ENCODE measurements at regions not wholly inside any gene's neighbourhood (a gene's known extent, or its start where the extent isn't known, plus 50 kb on each side); places are given as distances from the start of the nearest gene placed in this dataset.

GRCh38 chr1:222165629-222166028 is 382.3 kb downstream of the HHIPL2 start:
- intact Hi-C loops (cut with DNase I; ENCODE audit: low total_unique reads) = no loop called here
- no peak for TF ChIP-seq POLR2A (IDR thresholded peaks at IDR 0.05)
- TF ChIP-seq, protein P1, sequence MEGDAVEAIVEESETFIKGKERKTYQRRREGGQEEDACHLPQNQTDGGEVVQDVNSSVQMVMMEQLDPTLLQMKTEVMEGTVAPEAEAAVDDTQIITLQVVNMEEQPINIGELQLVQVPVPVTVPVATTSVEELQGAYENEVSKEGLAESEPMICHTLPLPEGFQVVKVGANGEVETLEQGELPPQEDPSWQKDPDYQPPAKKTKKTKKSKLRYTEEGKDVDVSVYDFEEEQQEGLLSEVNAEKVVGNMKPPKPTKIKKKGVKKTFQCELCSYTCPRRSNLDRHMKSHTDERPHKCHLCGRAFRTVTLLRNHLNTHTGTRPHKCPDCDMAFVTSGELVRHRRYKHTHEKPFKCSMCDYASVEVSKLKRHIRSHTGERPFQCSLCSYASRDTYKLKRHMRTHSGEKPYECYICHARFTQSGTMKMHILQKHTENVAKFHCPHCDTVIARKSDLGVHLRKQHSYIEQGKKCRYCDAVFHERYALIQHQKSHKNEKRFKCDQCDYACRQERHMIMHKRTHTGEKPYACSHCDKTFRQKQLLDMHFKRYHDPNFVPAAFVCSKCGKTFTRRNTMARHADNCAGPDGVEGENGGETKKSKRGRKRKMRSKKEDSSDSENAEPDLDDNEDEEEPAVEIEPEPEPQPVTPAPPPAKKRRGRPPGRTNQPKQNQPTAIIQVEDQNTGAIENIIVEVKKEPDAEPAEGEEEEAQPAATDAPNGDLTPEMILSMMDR (IDR thresholded peaks at IDR 0.05) = no peak
- DNase-seq = no peak

DNA sequence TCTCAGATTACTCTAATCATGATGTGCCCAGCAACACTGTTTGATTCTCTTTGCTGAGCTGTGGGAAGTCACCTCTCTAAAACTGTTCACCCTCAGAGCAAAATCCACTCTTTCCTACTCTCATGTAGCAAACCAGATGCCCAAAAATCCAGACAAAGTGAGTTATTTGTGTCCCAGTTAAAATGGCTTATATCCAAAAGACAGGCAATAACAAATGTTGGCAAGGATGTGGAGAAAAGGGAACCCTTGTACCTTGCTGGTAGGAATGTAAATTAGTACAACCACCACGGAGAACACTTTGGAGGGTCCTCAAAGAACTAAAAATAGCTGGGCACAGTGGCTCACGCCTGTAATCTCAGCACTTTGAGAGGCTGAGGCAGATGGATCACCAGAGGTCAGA is 384.0 kb downstream of the HHIPL2 start:
- Histone ChIP-seq H3K4me1 (no peaks in the 10 kb centered on the region), H3K27me3 (no peaks in the 10 kb centered on the region), H3K9me3 (no peaks in the 10 kb centered on the region), H3K4me3 (no peak overlapping the region), H3K36me3 (no peaks in the 10 kb centered on the region), H3K27ac (no peak overlapping the region)
- no peak for TF ChIP-seq POLR2A (IDR thresholded peaks at IDR 0.05)
- TF ChIP-seq, protein P1 (IDR thresholded peaks at IDR 0.05) = no peak
- intact Hi-C loops (cut with DNase I; ENCODE audit: low total_unique reads) = no loop called here
- DNase-seq = no peak

More at GRCh38 chr1:222165629-222166028, 382.3 kb downstream of the HHIPL2 start:
- no peaks in the 10 kb centered on the region for H3K4me1 ChIP-seq
- no peak overlapping the region for H3K4me3 ChIP-seq
- no peaks in the 10 kb centered on the region for H3K9me3 ChIP-seq
- no peaks in the 10 kb centered on the region for H3K36me3 ChIP-seq
- no peak overlapping the region for H3K27ac ChIP-seq
- H3K27me3 ChIP-seq = no peaks in the 10 kb centered on the region

- no peak for DNase-seq
- no peak overlapping the region for H3K4me3 ChIP-seq
- no peaks in the 10 kb centered on the region for H3K4me1 ChIP-seq
- no peak overlapping the region for H3K27ac ChIP-seq
- H3K36me3 ChIP-seq = no peaks in the 10 kb centered on the region
- no peaks in the 10 kb centered on the region for H3K27me3 ChIP-seq
- H3K9me3 ChIP-seq = no peaks in the 10 kb centered on the region
- TF ChIP-seq, protein P1 (IDR thresholded peaks at IDR 0.05) = no peak
- TF ChIP-seq POLR2A (IDR thresholded peaks at IDR 0.05) = no peak
- intact Hi-C loops (cut with DNase I; ENCODE audit: low total_unique reads) = no loop called here
These were observed 386.2 kb downstream of the HHIPL2 start for GRCh38 chr1:222161676-222162075.

GRCh38 chr1:222157612-222158011 is 390.3 kb downstream of the HHIPL2 start:
- Histone ChIP-seq H3K4me1 (no peaks in the 10 kb centered on the region), H3K4me3 (no peak overlapping the region), H3K36me3 (no peaks in the 10 kb centered on the region), H3K9me3 (no peaks in the 10 kb centered on the region), H3K27ac (no peak overlapping the region), H3K27me3 (no peaks in the 10 kb centered on the region)
- TF ChIP-seq POLR2A (IDR thresholded peaks at IDR 0.05) = no peak
- TF ChIP-seq, protein P1 (IDR thresholded peaks at IDR 0.05) = no peak
- intact Hi-C loops (cut with DNase I; ENCODE audit: low total_unique reads) = no loop called here
- DNase-seq = no peak

DNA sequence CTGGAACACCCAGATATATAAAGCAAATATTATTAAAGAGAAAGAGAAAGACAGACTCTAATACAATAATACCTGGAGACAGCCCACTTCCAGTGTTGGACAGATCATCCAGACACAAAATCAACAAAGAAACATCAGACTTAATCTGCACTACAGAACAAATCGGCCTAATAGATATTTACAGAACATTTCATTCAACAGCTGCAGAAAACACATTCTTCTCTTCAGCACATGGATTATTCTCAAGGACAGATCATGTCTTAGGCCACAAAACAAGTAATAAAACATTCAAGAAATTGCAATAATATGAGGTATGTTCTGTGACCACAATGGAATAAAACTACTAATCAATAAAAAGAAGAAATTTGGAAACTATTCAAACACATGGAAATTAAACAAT is 398.3 kb upstream of the DUSP10 start:
- no peak for DNase-seq
- Histone ChIP-seq H3K4me1 (no peaks in the 10 kb centered on the region), H3K36me3 (no peaks in the 10 kb centered on the region), H3K9me3 (no peaks in the 10 kb centered on the region), H3K4me3 (no peak overlapping the region), H3K27ac (no peak overlapping the region), H3K27me3 (no peaks in the 10 kb centered on the region)
- intact Hi-C loops (cut with DNase I; ENCODE audit: low total_unique reads) = no loop called here
- TF ChIP-seq, protein P1 (IDR thresholded peaks at IDR 0.05) = no peak
- no peak for TF ChIP-seq POLR2A (IDR thresholded peaks at IDR 0.05)

Data from uterus (tissue), 3 donors.